ENCODE measurements at regions not wholly inside any gene's neighbourhood (a gene's known extent, or its start where the extent isn't known, plus 50 kb on each side); places are given as distances from the start of the nearest gene placed in this dataset.

- TF ChIP-seq CTCF (IDR thresholded peaks at IDR 0.05) (no peak), EZH2 (IDR thresholded peaks at IDR 0.05) (no peak)
These were observed 178.9 kb downstream of the COPRS start for GRCh38 chr17:31680126-31680525.
